Astrocyte (in vitro differentiated cells and primary cell): ENCODE measurements at regions not wholly inside any gene's neighbourhood (a gene's known extent, or its start where the extent isn't known, plus 50 kb on each side); places are given as distances from the start of the nearest gene placed in this dataset.
A peak's percentile ranks its signal among the peaks of the same experiment; 100 is the strongest.

ENCODE experiments used
- DNase-seq: peaks from one replicate; pipeline ENCODE4 v3.0.0-alpha.2; 2010; ENCODE audit warnings: low read depth
- FAIRE-seq: peaks from 2 replicates; lab custom pipeline; 2011; peaks lifted over from hg19 to GRCh38; lab: Jason Lieb, UNC
- H2AFZ ChIP-seq: 2 replicates; pipeline ENCODE4 v1.6.0; 2012; ENCODE audit warnings: low read depth, low read length, inconsistent platforms
- H3K27ac ChIP-seq: 2 replicates; pipeline ENCODE4 v1.5.1; 2011; ENCODE audit warnings: low read depth, low read length, inconsistent platforms
- H3K27me3 ChIP-seq: 2 replicates; pipeline ENCODE4 v1.6.0; 2011; ENCODE audit warnings: low read length, inconsistent platforms; ENCODE audit not compliant: insufficient read depth
- H3K36me3 ChIP-seq: 2 replicates; pipeline ENCODE4 v1.5.1; 2011; ENCODE audit warnings: low read length, inconsistent platforms; ENCODE audit not compliant: insufficient read depth
- H3K4me1 ChIP-seq: 2 replicates; pipeline ENCODE4 v1.5.1; 2011; ENCODE audit warnings: low read length, inconsistent platforms; ENCODE audit not compliant: insufficient read depth
- H3K4me2 ChIP-seq: 2 replicates; pipeline ENCODE4 v1.6.0; 2012; ENCODE audit warnings: low read length, inconsistent platforms
- H3K4me3 ChIP-seq: 2 replicates; pipeline ENCODE4 v1.5.1; 2011; ENCODE audit warnings: low read depth, mild to moderate bottlenecking, low read length, inconsistent platforms; ENCODE audit not compliant: insufficient read depth
- H3K79me2 ChIP-seq: 2 replicates; pipeline ENCODE4 v1.6.0; 2012; ENCODE audit warnings: mild to moderate bottlenecking, low read length, inconsistent platforms; ENCODE audit not compliant: insufficient read depth
- H3K9ac ChIP-seq: 2 replicates; pipeline ENCODE4 v1.6.0; 2012; ENCODE audit warnings: mild to moderate bottlenecking, low read length, inconsistent platforms
- H3K9me3 ChIP-seq: 2 replicates; pipeline ENCODE4 v1.5.1; 2012; ENCODE audit warnings: low read depth, mild to moderate bottlenecking, low read length, inconsistent platforms; ENCODE audit not compliant: insufficient read depth
- H4K20me1 ChIP-seq: 2 replicates; pipeline ENCODE4 v1.6.0; 2012; ENCODE audit warnings: low read length, inconsistent platforms; ENCODE audit not compliant: insufficient read depth
- H3K27ac Mint-ChIP-seq: one replicate; pipeline ENCODE4 v1.8.0; 2021; ENCODE audit warnings: mild to moderate bottlenecking, mixed read lengths; ENCODE audit not compliant: unreplicated experiment
- H3K27me3 Mint-ChIP-seq: one replicate; pipeline ENCODE4 v1.8.0; 2021; ENCODE audit warnings: low read depth, mixed read lengths; ENCODE audit not compliant: unreplicated experiment
- H3K36me3 Mint-ChIP-seq: one replicate; pipeline ENCODE4 v1.8.0; 2021; ENCODE audit warnings: low read depth, mixed read lengths; ENCODE audit not compliant: unreplicated experiment
- H3K4me1 Mint-ChIP-seq: one replicate; pipeline ENCODE4 v1.8.0; 2021; ENCODE audit warnings: low read depth, mixed read lengths; ENCODE audit not compliant: unreplicated experiment
- H3K4me3 Mint-ChIP-seq: one replicate; pipeline ENCODE4 v1.8.0; 2021; ENCODE audit warnings: mild to moderate bottlenecking, moderate library complexity, mixed read lengths; ENCODE audit not compliant: unreplicated experiment
- H3K9me3 Mint-ChIP-seq: one replicate; pipeline ENCODE4 v1.8.0; 2021; ENCODE audit warnings: mild to moderate bottlenecking, mixed read lengths; ENCODE audit not compliant: unreplicated experiment
- CTCF ChIP-seq: IDR thresholded peaks from 2 replicates; pipeline ENCODE4 v1.5.1; 2011; ENCODE audit warnings: low read depth, mild to moderate bottlenecking, inconsistent platforms, low read length, moderate library complexity; ENCODE audit not compliant: insufficient read depth
- EZH2 ChIP-seq: IDR thresholded peaks from 2 replicates; pipeline ENCODE4 v1.6.1; 2012; ENCODE audit warnings: mild to moderate bottlenecking, low read length, inconsistent platforms; ENCODE audit not compliant: insufficient read depth

- DNase-seq (no peak), FAIRE-seq (no peak)
- no peaks in the 10 kb centered on the region for H3K4me1 ChIP-seq
- Mint-ChIP-seq H3K27me3 (no peaks in the 10 kb centered on the region), H3K36me3 (peaks cover 2% of the 10 kb centered on the region), H3K4me1 (no peaks in the 10 kb centered on the region), H3K27ac (no peak overlapping the region), H3K4me3 (no peak overlapping the region), H3K9me3 (peaks cover 28% of the 10 kb centered on the region)
- no peaks in the 10 kb centered on the region for H3K9me3 ChIP-seq
- H2AFZ ChIP-seq: no peak overlapping the region
- H3K9ac ChIP-seq: no peak overlapping the region
- no peaks in the 10 kb centered on the region for H3K79me2 ChIP-seq
- no peaks in the 10 kb centered on the region for H3K27me3 ChIP-seq
- H3K36me3 ChIP-seq: no peaks in the 10 kb centered on the region
- TF ChIP-seq CTCF: no peak
- no peak for TF ChIP-seq EZH2
- no peak overlapping the region for H3K27ac ChIP-seq
- no peak overlapping the region for H3K4me3 ChIP-seq
- no peaks in the 10 kb centered on the region for H4K20me1 ChIP-seq
- no peak overlapping the region for H3K4me2 ChIP-seq
These were observed 1570.0 kb upstream of the DEFB115 start for GRCh38 chr20:29687438-29687837.

- Mint-ChIP-seq H3K9me3 (peaks cover 30% of the 10 kb centered on the region), H3K27me3 (no peaks in the 10 kb centered on the region), H3K36me3 (no peaks in the 10 kb centered on the region), H3K4me1 (no peaks in the 10 kb centered on the region), H3K27ac (no peak overlapping the region), H3K4me3 (no peak overlapping the region)
- Histone ChIP-seq H3K4me2 (peak overlapping the region; percentile 41), H2AFZ (peak overlapping the region; percentile 41), H3K9ac (no peak overlapping the region), H3K4me3 (no peak overlapping the region), H3K79me2 (no peaks in the 10 kb centered on the region), H3K27ac (no peak overlapping the region), H3K4me1 (no peaks in the 10 kb centered on the region), H3K27me3 (no peaks in the 10 kb centered on the region), H4K20me1 (no peaks in the 10 kb centered on the region), H3K36me3 (no peaks in the 10 kb centered on the region), H3K9me3 (no peaks in the 10 kb centered on the region)
- DNase-seq (no peak), FAIRE-seq (no peak)
- no peak for TF ChIP-seq EZH2
- no peak for TF ChIP-seq CTCF
These were observed 1567.8 kb upstream of the DEFB115 start for GRCh38 chr20:29689411-29690225.

GRCh38 chr20:29690274-29690673 lies 1567.2 kb upstream of the DEFB115 start:
- no peaks in the 10 kb centered on the region for H3K27me3 Mint-ChIP-seq
- no peak overlapping the region for H3K27ac ChIP-seq
- H3K9me3 ChIP-seq: no peaks in the 10 kb centered on the region
- H3K4me3 ChIP-seq: no peak overlapping the region
- H3K9me3 Mint-ChIP-seq: peaks cover 30% of the 10 kb centered on the region
- no peak overlapping the region for H2AFZ ChIP-seq
- no peak for DNase-seq
- no peaks in the 10 kb centered on the region for H3K36me3 Mint-ChIP-seq
- no peaks in the 10 kb centered on the region for H3K4me1 ChIP-seq
- no peaks in the 10 kb centered on the region for H3K79me2 ChIP-seq
- TF ChIP-seq CTCF (no peak), EZH2 (no peak)
- H3K9ac ChIP-seq: no peak overlapping the region
- no peak overlapping the region for H3K4me3 Mint-ChIP-seq
- H3K27ac Mint-ChIP-seq: no peak overlapping the region
- no peak overlapping the region for H3K4me2 ChIP-seq
- no peaks in the 10 kb centered on the region for H3K4me1 Mint-ChIP-seq
- no peaks in the 10 kb centered on the region for H4K20me1 ChIP-seq
- H3K27me3 ChIP-seq: no peaks in the 10 kb centered on the region
- no peak for FAIRE-seq
- no peaks in the 10 kb centered on the region for H3K36me3 ChIP-seq
